Spleen (tissue), 11 donors: ENCODE measurements at regions not wholly inside any gene's neighbourhood (a gene's known extent, or its start where the extent isn't known, plus 50 kb on each side); places are given as distances from the start of the nearest gene placed in this dataset.

Experiments
- DNase-seq: peaks from one replicate; pipeline ENCODE4 v3.0.0-alpha.2; 2020
- H3K27ac ChIP-seq, 8 donors: fragments of 200-600 bp; sonication (generic) in 7 of 8; 1 replicate in 4 of 8; 2 replicates in 4 of 8; pipeline versions ENCODE4 v1.5.0 to v1.8.0; 2016 to 2021; ENCODE audit warnings: inconsistent platforms in 4 of 8, mild to moderate bottlenecking in 4 of 8, moderate library complexity in 1 of 8
- H3K27me3 ChIP-seq, 7 donors: fragments of 200-600 bp; sonication (generic) in 6 of 7; replicated peaks in 1 of 7; 1 replicate in 4 of 7; 2 replicates in 3 of 7; pipeline versions ENCODE4 v1.5.0 to v1.8.0; 2016 to 2021; ENCODE audit warnings: inconsistent platforms in 3 of 7, mild to moderate bottlenecking in 1 of 7
- H3K36me3 ChIP-seq, 6 donors: fragments of 200-600 bp; sonication (generic) in 5 of 6; 1 replicate in 4 of 6; 2 replicates in 2 of 6; pipeline versions ENCODE4 v1.5.0 to v1.8.0; 2016 to 2021; ENCODE audit warnings: inconsistent platforms in 2 of 6
- H3K4me1 ChIP-seq, 6 donors: fragments of 200-600 bp; sonication (generic) in 5 of 6; 1 replicate in 3 of 6; 2 replicates in 3 of 6; pipeline versions ENCODE4 v1.5.0 to v1.8.0; 2016 to 2021; ENCODE audit warnings: inconsistent platforms in 3 of 6
- H3K4me3 ChIP-seq, 8 donors: fragments of 200-600 bp; sonication (generic) in 7 of 8; 1 replicate in 4 of 8; 2 replicates in 4 of 8; pipeline versions ENCODE4 v1.5.0 to v1.8.0; 2016 to 2021; ENCODE audit warnings: inconsistent platforms in 4 of 8, mild to moderate bottlenecking in 4 of 8, moderate library complexity in 2 of 8
- H3K9me3 ChIP-seq, 8 donors: fragments of 200-600 bp; sonication (generic) in 7 of 8; 1 replicate in 4 of 8; 2 replicates in 4 of 8; pipeline versions ENCODE4 v1.5.0 to v1.8.0; 2016 to 2021; ENCODE audit warnings: inconsistent platforms in 4 of 8
- CTCF ChIP-seq, 11 experiments: fragments of 200-600 bp in 7 of 11; fragments of 450-650 bp in 4 of 11; sonication (generic) in 4 of 11; IDR thresholded peaks in 8 of 11; conservative IDR thresholded peaks in 3 of 11; 1 replicate in 7 of 11; 2 replicates in 4 of 11; pipeline versions ENCODE4 v1.4.0 to v1.8.0; 2016 to 2021; ENCODE audit warnings: antibody characterized with exemption in 11 of 11, inconsistent platforms in 4 of 11, mild to moderate bottlenecking in 1 of 11
- POLR2A ChIP-seq, 3 donors: fragments of 450-650 bp; IDR thresholded peaks; one replicate each; pipeline ENCODE4 v1.5.1; 2017; ENCODE audit warnings: antibody characterized with exemption in 3 of 3, mild to moderate bottlenecking in 1 of 3
- POLR2AphosphoS5 ChIP-seq, 3 donors: sonication (generic); formaldehyde crosslinking; IDR thresholded peaks; one replicate each; pipeline ENCODE4 v1.5.1; 2017; ENCODE audit warnings: antibody characterized with exemption in 3 of 3
- WGBS, 5 donors: extraction: QIAGEN DNeasy Blood & Tissue Kit in 3 of 5; methylation state at CpG; one replicate each; pipeline versions ENCODE4 v1.1.5 to v1.1.7; 2013 to 2018; 5-methylcytosine and 5-hydroxymethylcytosine counted together
- intact Hi-C: fragments of 100-400 bp; cut with DNase I; formaldehyde crosslinking; loops from one replicate; pipeline ENCODE4 v1.15.0; 2023; ENCODE audit warnings: low total_unique reads
- donor health status: healthy with polysubstance abuse.
- donor health status: DM: no; HTN: no; CAD: no; lungs with moderate emphysema.
- donor health status: DM: no; HTN: no; CAD: no.
- donor health status: Bipolar disorder and iron deficiency.
- donor health status: healthy.
- donor health status: DM: no; HTN: no; CAD: no.
- donor health status: DM: yes; HTN: yes; CAD: no.

- Histone ChIP-seq H3K4me3 (no peak overlapping the region), H3K27ac (no peak overlapping the region), H3K27me3 (no peaks in the 10 kb centered on the region), H3K9me3 (no peaks in the 10 kb centered on the region), H3K4me1 (peaks cover 9 to 21% (median 15%) of the 10 kb centered on the region in 6 donors), H3K36me3 (no peaks in the 10 kb centered on the region)
- no peak for DNase-seq
- TF ChIP-seq POLR2AphosphoS5 (IDR thresholded peaks at IDR 0.05) (no peak), CTCF (IDR thresholded peaks at IDR 0.05 in 8 of 11, conservative IDR thresholded peaks at IDR 0.05 in 3 of 11) (no peak), POLR2A (IDR thresholded peaks at IDR 0.05) (no peak)
- WGBS, 5 donors = 79 to 93% (median 85%) methylated on average over 4 to 8 of the region's 8 CpGs
- intact Hi-C loops = no loop called here
Observed at GRCh38 chr11:115927823-115928329, 423.7 kb upstream of the CADM1 start.

GRCh38 chr11:115926601-115927000 lies 422.4 kb upstream of the CADM1 start:
- H3K4me1 ChIP-seq = peaks cover 9 to 17% (median 14%) of the 10 kb centered on the region in 6 donors
- no peaks in the 10 kb centered on the region for H3K36me3 ChIP-seq
- DNase-seq = no peak
- TF ChIP-seq CTCF (IDR thresholded peaks at IDR 0.05 in 8 of 11, conservative IDR thresholded peaks at IDR 0.05 in 3 of 11) = no peak
- 87 to 96% (median 93%) methylated on average over 4 of the region's 4 CpGs for WGBS, 5 donors
- intact Hi-C loops = no loop called here
- no peak overlapping the region for H3K27ac ChIP-seq
- H3K9me3 ChIP-seq = no peaks in the 10 kb centered on the region
- no peak overlapping the region for H3K4me3 ChIP-seq
- H3K27me3 ChIP-seq = no peaks in the 10 kb centered on the region

- peaks cover 5 to 14% (median 11%) of the 10 kb centered on the region in 6 donors for H3K4me1 ChIP-seq
- no peak for DNase-seq
- 63 to 74% (median 66%) methylated on average over 5 of the region's 5 CpGs for WGBS, 5 donors
- no peak overlapping the region for H3K27ac ChIP-seq
- no peaks in the 10 kb centered on the region for H3K27me3 ChIP-seq
- no peak overlapping the region for H3K4me3 ChIP-seq
- H3K36me3 ChIP-seq = no peaks in the 10 kb centered on the region
- intact Hi-C loops = no loop called here
- no peaks in the 10 kb centered on the region for H3K9me3 ChIP-seq
- TF ChIP-seq POLR2AphosphoS5 (IDR thresholded peaks at IDR 0.05) = no peak
- no peak for TF ChIP-seq CTCF (IDR thresholded peaks at IDR 0.05 in 8 of 11, conservative IDR thresholded peaks at IDR 0.05 in 3 of 11)
- TF ChIP-seq POLR2A (IDR thresholded peaks at IDR 0.05) = no peak
Observed at GRCh38 chr11:115926138-115926537, 421.9 kb upstream of the CADM1 start.

- Histone ChIP-seq H3K4me1 (peaks cover 0 to 9% (median 6%) of the 10 kb centered on the region in 6 donors), H3K36me3 (no peaks in the 10 kb centered on the region), H3K9me3 (no peaks in the 10 kb centered on the region), H3K27ac (no peak overlapping the region), H3K4me3 (no peak overlapping the region), H3K27me3 (no peaks in the 10 kb centered on the region)
- TF ChIP-seq POLR2AphosphoS5 (IDR thresholded peaks at IDR 0.05) (no peak), CTCF (IDR thresholded peaks at IDR 0.05 in 8 of 11, conservative IDR thresholded peaks at IDR 0.05 in 3 of 11) (no peak), POLR2A (IDR thresholded peaks at IDR 0.05) (no peak)
- WGBS, 5 donors = 69 to 85% (median 77%) methylated on average over 3 of the region's 3 CpGs
- intact Hi-C loops = no loop called here
- DNase-seq = no peak
Observed at GRCh38 chr11:115925568-115926090, 421.4 kb upstream of the CADM1 start.
